ENCODE measurements at regions not wholly inside any gene's neighbourhood (a gene's known extent, or its start where the extent isn't known, plus 50 kb on each side); places are given as distances from the start of the nearest gene placed in this dataset.

GRCh38 chr6:140360651-140361050, 986.2 kb upstream of the CITED2 start:
- ATAC-seq (ENCODE audit: low FRiP score) (no peak), DNase-seq (no peak)
- Histone ChIP-seq H3K27ac (ENCODE audit: low read depth in 1 of 2, low read length in 2 of 2) (no peak overlapping the region), H3K9me3 (ENCODE audit: control insufficient read depth, low read length) (peaks cover 2% of the 10 kb centered on the region), H3K27me3 (ENCODE audit: control insufficient read depth in 1 of 2, insufficient read depth in 2 of 2, low read length in 1 of 2) (no peaks in the 10 kb centered on the region), H3K4me1 (ENCODE audit: control insufficient read depth in 1 of 2, insufficient read depth in 2 of 2, low read length in 2 of 2) (no peaks in the 10 kb centered on the region), H3K36me3 (ENCODE audit: control insufficient read depth in 1 of 2, insufficient read depth in 2 of 2, low read length in 1 of 2) (no peaks in the 10 kb centered on the region), H3K4me3 (ENCODE audit: low read length in 2 of 2) (no peak overlapping the region)
- intact Hi-C loops (cut with DNase I), result no loop called here
- WGBS, 2 donors, result 79 to 83% methylated on average over 3 of the region's 3 CpGs

GRCh38 chr6:140355476-140355875, 981.0 kb upstream of the CITED2 start:
- intact Hi-C loops (cut with DNase I), result no loop called here
- H3K27ac ChIP-seq (ENCODE audit: low read depth in 1 of 2, low read length in 2 of 2), result no peak overlapping the region
- DNase-seq, result no peak
- H3K36me3 ChIP-seq (ENCODE audit: control insufficient read depth in 1 of 2, insufficient read depth in 2 of 2, low read length in 1 of 2), result no peaks in the 10 kb centered on the region
- 28 to 85% methylated on average over 1 of the region's 1 CpG for WGBS, 2 donors
- H3K27me3 ChIP-seq (ENCODE audit: control insufficient read depth in 1 of 2, insufficient read depth in 2 of 2, low read length in 1 of 2), result no peaks in the 10 kb centered on the region
- H3K4me1 ChIP-seq (ENCODE audit: control insufficient read depth in 1 of 2, insufficient read depth in 2 of 2, low read length in 2 of 2), result no peaks in the 10 kb centered on the region
- H3K4me3 ChIP-seq (ENCODE audit: low read length in 2 of 2), result no peak overlapping the region
- ATAC-seq (ENCODE audit: low FRiP score), result no peak
- H3K9me3 ChIP-seq (ENCODE audit: control insufficient read depth, low read length), result no peaks in the 10 kb centered on the region

GRCh38 chr6:140354296-140354695, 979.8 kb upstream of the CITED2 start:
- no peaks in the 10 kb centered on the region for H3K4me1 ChIP-seq (ENCODE audit: control insufficient read depth in 1 of 2, insufficient read depth in 2 of 2, low read length in 2 of 2)
- 79 to 80% methylated on average over 1 of the region's 1 CpG for WGBS, 2 donors
- intact Hi-C loops (cut with DNase I), result no loop called here

GRCh38 chr6:140353536-140353935, 979.1 kb upstream of the CITED2 start:
- H3K27me3 ChIP-seq (ENCODE audit: control insufficient read depth in 1 of 2, insufficient read depth in 2 of 2, low read length in 1 of 2), result no peaks in the 10 kb centered on the region
- WGBS, 2 donors, result 76 to 92% methylated on average over 1 of the region's 1 CpG
- H3K4me3 ChIP-seq (ENCODE audit: low read length in 2 of 2), result no peak overlapping the region
- intact Hi-C loops (cut with DNase I), result no loop called here
- no peak for DNase-seq
- no peak overlapping the region for H3K27ac ChIP-seq (ENCODE audit: low read depth in 1 of 2, low read length in 2 of 2)
- no peaks in the 10 kb centered on the region for H3K36me3 ChIP-seq (ENCODE audit: control insufficient read depth in 1 of 2, insufficient read depth in 2 of 2, low read length in 1 of 2)
- no peaks in the 10 kb centered on the region for H3K9me3 ChIP-seq (ENCODE audit: control insufficient read depth, low read length)
- no peak for ATAC-seq (ENCODE audit: low FRiP score)
- no peaks in the 10 kb centered on the region for H3K4me1 ChIP-seq (ENCODE audit: control insufficient read depth in 1 of 2, insufficient read depth in 2 of 2, low read length in 2 of 2)

More at GRCh38 chr6:140354296-140354695, 979.8 kb upstream of the CITED2 start:
- Histone ChIP-seq H3K27ac (ENCODE audit: low read depth in 1 of 2, low read length in 2 of 2) (no peak overlapping the region), H3K36me3 (ENCODE audit: control insufficient read depth in 1 of 2, insufficient read depth in 2 of 2, low read length in 1 of 2) (no peaks in the 10 kb centered on the region), H3K4me3 (ENCODE audit: low read length in 2 of 2) (no peak overlapping the region), H3K9me3 (ENCODE audit: control insufficient read depth, low read length) (no peaks in the 10 kb centered on the region), H3K27me3 (ENCODE audit: control insufficient read depth in 1 of 2, insufficient read depth in 2 of 2, low read length in 1 of 2) (no peaks in the 10 kb centered on the region)
- no peak for DNase-seq
- no peak for ATAC-seq (ENCODE audit: low FRiP score)

- Histone ChIP-seq H3K4me3 (ENCODE audit: low read length in 2 of 2) (no peak overlapping the region), H3K36me3 (ENCODE audit: control insufficient read depth in 1 of 2, insufficient read depth in 2 of 2, low read length in 1 of 2) (no peaks in the 10 kb centered on the region), H3K27me3 (ENCODE audit: control insufficient read depth in 1 of 2, insufficient read depth in 2 of 2, low read length in 1 of 2) (no peaks in the 10 kb centered on the region), H3K4me1 (ENCODE audit: control insufficient read depth in 1 of 2, insufficient read depth in 2 of 2, low read length in 2 of 2) (peaks cover 0 to 4% of the 10 kb centered on the region in 2 donors), H3K27ac (ENCODE audit: low read depth in 1 of 2, low read length in 2 of 2) (no peak overlapping the region), H3K9me3 (ENCODE audit: control insufficient read depth, low read length) (no peaks in the 10 kb centered on the region)
- DNase-seq, result no peak
- intact Hi-C loops (cut with DNase I), result no loop called here
- 87 to 89% methylated on average over 5 of the region's 5 CpGs for WGBS, 2 donors
- ATAC-seq (ENCODE audit: low FRiP score), result no peak
These were observed 972.0 kb upstream of the CITED2 start for GRCh38 chr6:140346428-140346827.

GRCh38 chr6:140345935-140346334, 971.5 kb upstream of the CITED2 start:
- no peak overlapping the region for H3K4me3 ChIP-seq (ENCODE audit: low read length in 2 of 2)
- intact Hi-C loops (cut with DNase I), result no loop called here
- 66 to 78% methylated on average over 3 of the region's 3 CpGs for WGBS, 2 donors
- H3K9me3 ChIP-seq (ENCODE audit: control insufficient read depth, low read length), result peaks cover 1% of the 10 kb centered on the region
- H3K36me3 ChIP-seq (ENCODE audit: control insufficient read depth in 1 of 2, insufficient read depth in 2 of 2, low read length in 1 of 2), result no peaks in the 10 kb centered on the region
- peaks cover 0 to 4% of the 10 kb centered on the region in 2 donors for H3K4me1 ChIP-seq (ENCODE audit: control insufficient read depth in 1 of 2, insufficient read depth in 2 of 2, low read length in 2 of 2)
- ATAC-seq (ENCODE audit: low FRiP score) (no peak), DNase-seq (no peak)
- H3K27me3 ChIP-seq (ENCODE audit: control insufficient read depth in 1 of 2, insufficient read depth in 2 of 2, low read length in 1 of 2), result no peaks in the 10 kb centered on the region
- H3K27ac ChIP-seq (ENCODE audit: low read depth in 1 of 2, low read length in 2 of 2), result no peak overlapping the region

GRCh38 chr6:140344142-140344913, 969.9 kb upstream of the CITED2 start:
- Histone ChIP-seq H3K4me1 (ENCODE audit: control insufficient read depth in 1 of 2, insufficient read depth in 2 of 2, low read length in 2 of 2) (peaks cover 0 to 4% of the 10 kb centered on the region in 2 donors), H3K36me3 (ENCODE audit: control insufficient read depth in 1 of 2, insufficient read depth in 2 of 2, low read length in 1 of 2) (no peaks in the 10 kb centered on the region), H3K9me3 (ENCODE audit: control insufficient read depth, low read length) (peaks cover 4% of the 10 kb centered on the region), H3K27me3 (ENCODE audit: control insufficient read depth in 1 of 2, insufficient read depth in 2 of 2, low read length in 1 of 2) (no peaks in the 10 kb centered on the region), H3K27ac (ENCODE audit: low read depth in 1 of 2, low read length in 2 of 2) (no peak overlapping the region), H3K4me3 (ENCODE audit: low read length in 2 of 2) (no peak overlapping the region)
- ATAC-seq (ENCODE audit: low FRiP score) (no peak), DNase-seq (no peak)
- intact Hi-C loops (cut with DNase I), result no loop called here
- WGBS, 2 donors, result 97 to 99% methylated on average over 1 of the region's 1 CpG

GRCh38 chr6:140343128-140343527, 968.7 kb upstream of the CITED2 start:
- DNase-seq, result no peak
- intact Hi-C loops (cut with DNase I), result no loop called here
- ATAC-seq (ENCODE audit: low FRiP score), result no peak
- Histone ChIP-seq H3K36me3 (ENCODE audit: control insufficient read depth in 1 of 2, insufficient read depth in 2 of 2, low read length in 1 of 2) (no peaks in the 10 kb centered on the region), H3K27ac (ENCODE audit: low read depth in 1 of 2, low read length in 2 of 2) (no peak overlapping the region), H3K9me3 (ENCODE audit: control insufficient read depth, low read length) (peaks cover 4% of the 10 kb centered on the region), H3K4me1 (ENCODE audit: control insufficient read depth in 1 of 2, insufficient read depth in 2 of 2, low read length in 2 of 2) (peaks cover 0 to 2% of the 10 kb centered on the region in 2 donors), H3K27me3 (ENCODE audit: control insufficient read depth in 1 of 2, insufficient read depth in 2 of 2, low read length in 1 of 2) (no peaks in the 10 kb centered on the region), H3K4me3 (ENCODE audit: low read length in 2 of 2) (no peak overlapping the region)
- 45 to 48% methylated on average over 2 of the region's 2 CpGs for WGBS, 2 donors

- Histone ChIP-seq H3K4me3 (ENCODE audit: low read length in 2 of 2) (no peak overlapping the region), H3K4me1 (ENCODE audit: control insufficient read depth in 1 of 2, insufficient read depth in 2 of 2, low read length in 2 of 2) (no peaks in the 10 kb centered on the region), H3K27me3 (ENCODE audit: control insufficient read depth in 1 of 2, insufficient read depth in 2 of 2, low read length in 1 of 2) (no peaks in the 10 kb centered on the region), H3K36me3 (ENCODE audit: control insufficient read depth in 1 of 2, insufficient read depth in 2 of 2, low read length in 1 of 2) (no peaks in the 10 kb centered on the region), H3K27ac (ENCODE audit: low read depth in 1 of 2, low read length in 2 of 2) (no peak overlapping the region), H3K9me3 (ENCODE audit: control insufficient read depth, low read length) (peaks cover 5% of the 10 kb centered on the region)
- intact Hi-C loops (cut with DNase I), result no loop called here
- no peak for ATAC-seq (ENCODE audit: low FRiP score)
- DNase-seq, result no peak
These were observed 966.8 kb upstream of the CITED2 start for GRCh38 chr6:140341272-140341671.
